ENCODE measurements at regions not wholly inside any gene's neighbourhood (a gene's known extent, or its start where the extent isn't known, plus 50 kb on each side); places are given as distances from the start of the nearest gene placed in this dataset.

GRCh38 chr2:144285324-144285723 is 234.6 kb downstream of the ZEB2 start:
- no peak for DNase-seq (ENCODE audit: low read depth in 1 of 2, low spot score in 1 of 2)

- DNase-seq (ENCODE audit: low read depth in 1 of 2, low spot score in 1 of 2): no peak
Observed at GRCh38 chr2:144281476-144281875, 238.4 kb downstream of the ZEB2 start.

- DNase-seq (ENCODE audit: low read depth in 1 of 2, low spot score in 1 of 2): no peak
Observed at GRCh38 chr2:144280009-144280408, 239.9 kb downstream of the ZEB2 start.

GRCh38 chr2:144279165-144279564 is 240.8 kb downstream of the ZEB2 start:
- DNase-seq (ENCODE audit: low read depth in 1 of 2, low spot score in 1 of 2): no peak

- no peak for DNase-seq (ENCODE audit: low read depth in 1 of 2, low spot score in 1 of 2)
Observed at GRCh38 chr2:144277622-144278354, 242.1 kb downstream of the ZEB2 start.

GRCh38 chr2:144275340-144275739 is 244.6 kb downstream of the ZEB2 start:
- DNase-seq (ENCODE audit: low read depth in 1 of 2, low spot score in 1 of 2): no peak

- DNase-seq (ENCODE audit: low read depth in 1 of 2, low spot score in 1 of 2): no peak
Observed at GRCh38 chr2:144274131-144274530, 245.8 kb downstream of the ZEB2 start.

- DNase-seq (ENCODE audit: low read depth in 1 of 2, low spot score in 1 of 2): no peak
Observed at GRCh38 chr2:144270951-144271350, 249.0 kb downstream of the ZEB2 start.

- DNase-seq (ENCODE audit: low read depth in 1 of 2, low spot score in 1 of 2): no peak
Observed at GRCh38 chr2:144268036-144268678, 251.8 kb downstream of the ZEB2 start.

GRCh38 chr2:144267239-144267638 is 252.7 kb downstream of the ZEB2 start:
- no peak for DNase-seq (ENCODE audit: low read depth in 1 of 2, low spot score in 1 of 2)

GRCh38 chr2:144265654-144266053 is 254.3 kb downstream of the ZEB2 start:
- no peak for DNase-seq (ENCODE audit: low read depth in 1 of 2, low spot score in 1 of 2)

- no peak for DNase-seq (ENCODE audit: low read depth in 1 of 2, low spot score in 1 of 2)
Observed at GRCh38 chr2:144261966-144262365, 258.0 kb downstream of the ZEB2 start.

- no peak for DNase-seq (ENCODE audit: low read depth in 1 of 2, low spot score in 1 of 2)
Observed at GRCh38 chr2:144261336-144261735, 258.6 kb downstream of the ZEB2 start.

GRCh38 chr2:144259332-144259731 is 260.6 kb downstream of the ZEB2 start:
- DNase-seq (ENCODE audit: low read depth in 1 of 2, low spot score in 1 of 2): no peak

- no peak for DNase-seq (ENCODE audit: low read depth in 1 of 2, low spot score in 1 of 2)
Observed at GRCh38 chr2:144258154-144258553, 261.8 kb downstream of the ZEB2 start.

- no peak for DNase-seq (ENCODE audit: low read depth in 1 of 2, low spot score in 1 of 2)
Observed at GRCh38 chr2:144256996-144257707, 262.8 kb downstream of the ZEB2 start.

- no peak for DNase-seq (ENCODE audit: low read depth in 1 of 2, low spot score in 1 of 2)
Observed at GRCh38 chr2:144254342-144255235, 265.3 kb downstream of the ZEB2 start.

GRCh38 chr2:144253743-144254142 is 266.2 kb downstream of the ZEB2 start:
- no peak for DNase-seq (ENCODE audit: low read depth in 1 of 2, low spot score in 1 of 2)

- DNase-seq (ENCODE audit: low read depth in 1 of 2, low spot score in 1 of 2): no peak
Observed at GRCh38 chr2:144252694-144253093, 267.2 kb downstream of the ZEB2 start.

- no peak for DNase-seq (ENCODE audit: low read depth in 1 of 2, low spot score in 1 of 2)
Observed at GRCh38 chr2:144249035-144249637, 270.8 kb downstream of the ZEB2 start.
